ENCODE measurements at regions not wholly inside any gene's neighbourhood (a gene's known extent, or its start where the extent isn't known, plus 50 kb on each side); places are given as distances from the start of the nearest gene placed in this dataset.

DNA sequence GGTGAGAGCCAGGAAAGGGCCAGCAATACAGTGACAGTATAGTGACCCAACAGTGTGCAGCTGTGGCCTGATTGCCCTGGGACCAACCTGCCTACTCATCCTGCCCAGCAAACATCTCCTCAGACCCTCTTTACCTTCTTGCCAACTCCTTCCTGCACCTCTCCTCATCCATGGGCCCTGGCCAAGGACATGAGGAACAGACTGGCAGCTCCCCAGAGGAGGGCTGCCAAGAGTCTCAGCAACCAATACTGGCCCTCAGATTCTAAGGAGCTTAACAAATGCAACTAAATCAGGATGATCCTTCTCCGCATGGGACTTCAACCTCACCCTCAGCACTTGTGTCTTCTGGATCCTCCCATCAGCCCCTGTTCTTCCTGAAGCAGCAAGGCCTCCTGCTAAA is 77.0 kb downstream of the RPL27A start:
- Histone ChIP-seq H3K18ac (ENCODE audit: low read length) (no peak overlapping the region), H3K23ac (ENCODE audit: low read length) (no peak overlapping the region), H2BK5ac (ENCODE audit: low read depth, low read length, poor library complexity) (no peak overlapping the region), H3K4me1 (ENCODE audit: control insufficient read depth in 1 of 2, insufficient read depth in 2 of 2, low read length in 2 of 2) (peaks cover 12 to 16% of the 10 kb centered on the region in 2 experiments), H3K4ac (ENCODE audit: low read depth, low read length) (no peak overlapping the region), H2BK120ac (ENCODE audit: insufficient read depth, low read length, poor library complexity) (no peak overlapping the region), H3K4me2 (ENCODE audit: low read length) (no peak overlapping the region), H3K36me3 (ENCODE audit: control insufficient read depth in 1 of 2, insufficient read depth in 2 of 2, low read length in 2 of 2) (no peaks in the 10 kb centered on the region), H3K27me3 (ENCODE audit: insufficient read depth, low read length) (no peaks in the 10 kb centered on the region), H4K8ac (ENCODE audit: low read depth, low read length) (no peak overlapping the region), H3K4me3 (ENCODE audit: low read depth, low read length) (no peak overlapping the region), H3K27ac (ENCODE audit: low read depth, low read length) (no peak overlapping the region), H2AFZ (ENCODE audit: insufficient read depth, low read length, poor library complexity) (no peak overlapping the region), H2AK5ac (ENCODE audit: low read length) (no peak overlapping the region), H3K79me1 (ENCODE audit: low read length) (peaks cover 3% of the 10 kb centered on the region), H3K9me3 (ENCODE audit: insufficient read depth, low read depth, low read length) (no peaks in the 10 kb centered on the region), H4K12ac (ENCODE audit: low read depth, low read length) (no peak overlapping the region), H4K91ac (ENCODE audit: low read depth, low read length) (no peak overlapping the region), H3K14ac (ENCODE audit: low read length) (no peak overlapping the region), H3K79me2 (ENCODE audit: control insufficient read depth, insufficient read depth, low read length, poor library complexity) (no peaks in the 10 kb centered on the region), H2BK12ac (ENCODE audit: low read length) (no peak overlapping the region), H3K9ac (ENCODE audit: low read length) (no peak overlapping the region)
- WGBS (ENCODE audit: extremely low coverage, insufficient coverage, insufficient read length): no CpG with 5 or more reads among the region's 1 CpG
- DNase-seq: no peak

DNA sequence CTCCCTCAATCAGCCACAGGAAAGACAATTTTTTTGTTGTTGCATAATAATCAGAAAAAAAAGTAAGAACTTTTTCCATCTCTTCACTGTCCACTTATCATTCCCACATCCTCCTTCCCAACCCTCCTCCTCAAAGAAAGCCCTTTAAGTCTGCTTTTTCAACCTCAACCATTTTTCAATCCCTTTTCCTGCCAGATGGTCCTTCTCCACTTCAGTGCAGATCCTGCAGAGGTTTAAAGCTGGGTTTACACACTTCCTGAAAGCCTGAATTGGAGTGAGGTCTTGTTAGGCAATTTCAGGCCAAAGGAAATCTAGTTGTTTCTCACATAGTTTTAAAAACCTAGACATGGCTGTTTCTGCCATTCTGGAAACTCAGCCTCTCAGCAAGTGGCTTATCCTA is 78.3 kb downstream of the RPL27A start:
- Histone ChIP-seq H4K12ac (ENCODE audit: low read depth, low read length) (no peak overlapping the region), H3K79me2 (ENCODE audit: control insufficient read depth, insufficient read depth, low read length, poor library complexity) (no peaks in the 10 kb centered on the region), H3K79me1 (ENCODE audit: low read length) (peaks cover 3% of the 10 kb centered on the region), H4K91ac (ENCODE audit: low read depth, low read length) (no peak overlapping the region), H3K14ac (ENCODE audit: low read length) (no peak overlapping the region), H3K4me3 (ENCODE audit: low read depth, low read length) (no peak overlapping the region), H3K36me3 (ENCODE audit: control insufficient read depth in 1 of 2, insufficient read depth in 2 of 2, low read length in 2 of 2) (peaks cover 0 to 2% of the 10 kb centered on the region in 2 experiments), H2BK5ac (ENCODE audit: low read depth, low read length, poor library complexity) (no peak overlapping the region), H3K9ac (ENCODE audit: low read length) (no peak overlapping the region), H3K9me3 (ENCODE audit: insufficient read depth, low read depth, low read length) (no peaks in the 10 kb centered on the region), H3K4me2 (ENCODE audit: low read length) (no peak overlapping the region), H3K4me1 (ENCODE audit: control insufficient read depth in 1 of 2, insufficient read depth in 2 of 2, low read length in 2 of 2) (peaks cover 15 to 19% of the 10 kb centered on the region in 2 experiments), H4K8ac (ENCODE audit: low read depth, low read length) (no peak overlapping the region), H2AFZ (ENCODE audit: insufficient read depth, low read length, poor library complexity) (no peak overlapping the region), H2BK120ac (ENCODE audit: insufficient read depth, low read length, poor library complexity) (no peak overlapping the region), H2AK5ac (ENCODE audit: low read length) (no peak overlapping the region), H3K18ac (ENCODE audit: low read length) (no peak overlapping the region), H2BK12ac (ENCODE audit: low read length) (no peak overlapping the region), H3K23ac (ENCODE audit: low read length) (no peak overlapping the region), H3K27ac (ENCODE audit: low read depth, low read length) (no peak overlapping the region), H3K27me3 (ENCODE audit: insufficient read depth, low read length) (no peaks in the 10 kb centered on the region), H3K4ac (ENCODE audit: low read depth, low read length) (no peak overlapping the region)
- no peak for DNase-seq

DNA sequence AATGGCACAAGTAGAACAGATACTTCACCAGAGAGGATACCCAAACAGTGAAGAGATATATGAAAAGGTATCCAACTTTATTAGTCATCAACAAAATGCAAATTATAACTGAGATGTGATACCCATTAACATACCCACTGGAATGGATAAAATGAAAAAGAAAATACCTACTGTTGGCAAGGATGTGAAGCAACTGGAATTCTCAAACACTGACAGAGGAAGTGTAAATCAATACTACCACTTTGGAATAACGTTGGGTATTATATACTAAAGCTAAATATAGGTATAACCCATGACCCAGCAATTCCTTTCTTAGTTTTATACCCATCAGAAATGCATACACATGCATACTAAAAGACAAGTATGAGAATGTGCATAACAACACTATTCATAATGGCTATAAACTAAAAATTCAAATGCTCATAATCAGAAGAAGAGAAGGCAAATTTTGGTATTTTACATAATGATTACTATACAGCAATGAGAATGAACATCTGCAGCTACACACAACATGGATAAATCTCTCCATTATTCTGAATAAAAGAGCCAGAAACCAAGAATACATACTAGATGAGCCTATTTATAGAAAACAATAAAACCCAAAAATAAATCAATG is 80.6 kb downstream of the RPL27A start:
- H3K36me3 ChIP-seq (ENCODE audit: control insufficient read depth in 1 of 2, insufficient read depth in 2 of 2, low read length in 2 of 2): peaks cover 0 to 2% of the 10 kb centered on the region in 2 experiments
- no peak overlapping the region for H3K4me2 ChIP-seq (ENCODE audit: low read length)
- peaks cover 3% of the 10 kb centered on the region for H3K79me1 ChIP-seq (ENCODE audit: low read length)
- no peak overlapping the region for H3K18ac ChIP-seq (ENCODE audit: low read length)
- WGBS (ENCODE audit: extremely low coverage, insufficient coverage, insufficient read length): no CpG with 5 or more reads among the region's 1 CpG
- H3K9me3 ChIP-seq (ENCODE audit: insufficient read depth, low read depth, low read length): no peaks in the 10 kb centered on the region
- H3K27ac ChIP-seq (ENCODE audit: low read depth, low read length): no peak overlapping the region
- no peak overlapping the region for H2BK120ac ChIP-seq (ENCODE audit: insufficient read depth, low read length, poor library complexity)
- peaks cover 14 to 17% of the 10 kb centered on the region in 2 experiments for H3K4me1 ChIP-seq (ENCODE audit: control insufficient read depth in 1 of 2, insufficient read depth in 2 of 2, low read length in 2 of 2)
- H4K8ac ChIP-seq (ENCODE audit: low read depth, low read length): no peak overlapping the region
- H2AFZ ChIP-seq (ENCODE audit: insufficient read depth, low read length, poor library complexity): no peak overlapping the region
- H3K4me3 ChIP-seq (ENCODE audit: low read depth, low read length): no peak overlapping the region
- H2AK5ac ChIP-seq (ENCODE audit: low read length): no peak overlapping the region
- H3K4ac ChIP-seq (ENCODE audit: low read depth, low read length): no peak overlapping the region
- peaks cover 2% of the 10 kb centered on the region for H3K79me2 ChIP-seq (ENCODE audit: control insufficient read depth, insufficient read depth, low read length, poor library complexity)
- no peak overlapping the region for H4K91ac ChIP-seq (ENCODE audit: low read depth, low read length)
- no peak overlapping the region for H3K14ac ChIP-seq (ENCODE audit: low read length)
- no peak for DNase-seq
- no peak overlapping the region for H2BK12ac ChIP-seq (ENCODE audit: low read length)
- H2BK5ac ChIP-seq (ENCODE audit: low read depth, low read length, poor library complexity): no peak overlapping the region
- H3K9ac ChIP-seq (ENCODE audit: low read length): no peak overlapping the region
- no peak overlapping the region for H3K23ac ChIP-seq (ENCODE audit: low read length)
- H4K12ac ChIP-seq (ENCODE audit: low read depth, low read length): no peak overlapping the region
- H3K27me3 ChIP-seq (ENCODE audit: insufficient read depth, low read length): no peaks in the 10 kb centered on the region

DNA sequence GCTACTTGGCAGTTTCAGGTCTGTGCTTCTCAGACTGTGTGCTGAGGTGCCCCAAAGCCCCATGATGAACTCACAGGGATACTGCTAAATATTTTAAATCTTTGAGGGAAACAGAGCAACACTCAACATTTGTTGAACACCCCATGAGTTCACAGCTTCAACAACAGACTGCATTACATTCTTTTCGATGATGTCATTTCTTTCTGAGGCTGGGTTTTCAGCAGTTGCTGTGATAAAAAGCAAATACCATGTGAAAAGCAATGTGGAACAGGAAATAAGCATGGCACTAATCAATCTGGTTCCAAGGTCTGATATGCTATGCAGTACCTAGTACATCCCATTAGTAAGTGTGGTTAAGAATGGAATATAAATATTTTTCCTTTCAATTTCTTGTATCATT is 82.7 kb downstream of the RPL27A start:
- Histone ChIP-seq H3K4me2 (ENCODE audit: low read length) (no peak overlapping the region), H3K4ac (ENCODE audit: low read depth, low read length) (no peak overlapping the region), H3K4me1 (ENCODE audit: control insufficient read depth in 1 of 2, insufficient read depth in 2 of 2, low read length in 2 of 2) (peaks cover 17 to 20% of the 10 kb centered on the region in 2 experiments), H3K27ac (ENCODE audit: low read depth, low read length) (no peak overlapping the region), H2AK5ac (ENCODE audit: low read length) (no peak overlapping the region), H2AFZ (ENCODE audit: insufficient read depth, low read length, poor library complexity) (no peak overlapping the region), H3K4me3 (ENCODE audit: low read depth, low read length) (no peak overlapping the region), H4K8ac (ENCODE audit: low read depth, low read length) (no peak overlapping the region), H3K79me1 (ENCODE audit: low read length) (peaks cover 3% of the 10 kb centered on the region), H2BK12ac (ENCODE audit: low read length) (no peak overlapping the region), H2BK120ac (ENCODE audit: insufficient read depth, low read length, poor library complexity) (no peak overlapping the region), H3K18ac (ENCODE audit: low read length) (no peak overlapping the region), H4K91ac (ENCODE audit: low read depth, low read length) (peak overlapping the region; percentile 1), H3K36me3 (ENCODE audit: control insufficient read depth in 1 of 2, insufficient read depth in 2 of 2, low read length in 2 of 2) (peaks cover 0 to 2% of the 10 kb centered on the region in 2 experiments), H3K79me2 (ENCODE audit: control insufficient read depth, insufficient read depth, low read length, poor library complexity) (peaks cover 2% of the 10 kb centered on the region), H3K27me3 (ENCODE audit: insufficient read depth, low read length) (no peaks in the 10 kb centered on the region), H3K14ac (ENCODE audit: low read length) (no peak overlapping the region), H4K12ac (ENCODE audit: low read depth, low read length) (no peak overlapping the region), H3K9me3 (ENCODE audit: insufficient read depth, low read depth, low read length) (no peaks in the 10 kb centered on the region), H3K23ac (ENCODE audit: low read length) (no peak overlapping the region), H2BK5ac (ENCODE audit: low read depth, low read length, poor library complexity) (no peak overlapping the region), H3K9ac (ENCODE audit: low read length) (no peak overlapping the region)
- WGBS (ENCODE audit: extremely low coverage, insufficient coverage, insufficient read length): no CpG with 5 or more reads among the region's 1 CpG
- peak in 1 of 2 donors; percentile 44 for DNase-seq

Measured in trophoblast cell (in vitro differentiated cells and primary cell).